ENCODE measurements at regions not wholly inside any gene's neighbourhood (a gene's known extent, or its start where the extent isn't known, plus 50 kb on each side); places are given as distances from the start of the nearest gene placed in this dataset.

DNA sequence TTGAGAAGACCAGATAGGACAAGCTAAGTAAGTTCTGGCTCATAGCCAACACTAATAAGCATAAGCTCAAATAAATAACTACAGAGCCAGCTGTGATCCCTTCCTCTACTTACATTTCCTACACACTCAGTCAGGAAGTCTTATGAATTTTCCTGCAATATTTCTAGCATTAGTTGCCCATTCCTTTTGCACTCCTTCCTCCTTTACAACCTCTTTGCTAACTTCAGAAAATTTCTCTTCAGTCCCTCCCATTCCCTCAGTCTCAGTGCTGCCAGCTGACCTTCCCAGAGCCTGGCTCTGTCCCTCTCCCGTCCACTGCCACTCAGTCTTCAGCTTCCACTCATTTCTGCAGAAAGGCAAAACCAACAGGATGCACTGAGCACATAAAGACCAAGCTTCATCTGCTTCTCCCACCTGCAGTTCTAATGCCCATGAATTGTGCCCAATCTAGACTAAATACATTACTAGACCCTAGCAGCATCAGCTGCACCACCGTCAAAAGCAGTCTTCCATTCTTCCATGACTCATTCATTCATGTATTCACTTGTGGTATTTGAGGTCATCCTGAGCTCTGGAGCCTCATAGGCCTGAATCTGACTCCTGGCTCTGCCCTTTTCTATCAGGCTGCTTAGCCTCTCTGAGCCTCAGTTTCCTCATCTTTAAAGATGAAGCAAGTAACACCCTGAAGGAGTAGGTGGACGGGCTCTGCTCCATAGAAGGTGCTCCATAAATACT, 54.6 kb upstream of the SIPA1L2 start:
- TF ChIP-seq EZH2 (IDR thresholded peaks at IDR 0.05) = no peak
- TF ChIP-seq, protein P1, sequence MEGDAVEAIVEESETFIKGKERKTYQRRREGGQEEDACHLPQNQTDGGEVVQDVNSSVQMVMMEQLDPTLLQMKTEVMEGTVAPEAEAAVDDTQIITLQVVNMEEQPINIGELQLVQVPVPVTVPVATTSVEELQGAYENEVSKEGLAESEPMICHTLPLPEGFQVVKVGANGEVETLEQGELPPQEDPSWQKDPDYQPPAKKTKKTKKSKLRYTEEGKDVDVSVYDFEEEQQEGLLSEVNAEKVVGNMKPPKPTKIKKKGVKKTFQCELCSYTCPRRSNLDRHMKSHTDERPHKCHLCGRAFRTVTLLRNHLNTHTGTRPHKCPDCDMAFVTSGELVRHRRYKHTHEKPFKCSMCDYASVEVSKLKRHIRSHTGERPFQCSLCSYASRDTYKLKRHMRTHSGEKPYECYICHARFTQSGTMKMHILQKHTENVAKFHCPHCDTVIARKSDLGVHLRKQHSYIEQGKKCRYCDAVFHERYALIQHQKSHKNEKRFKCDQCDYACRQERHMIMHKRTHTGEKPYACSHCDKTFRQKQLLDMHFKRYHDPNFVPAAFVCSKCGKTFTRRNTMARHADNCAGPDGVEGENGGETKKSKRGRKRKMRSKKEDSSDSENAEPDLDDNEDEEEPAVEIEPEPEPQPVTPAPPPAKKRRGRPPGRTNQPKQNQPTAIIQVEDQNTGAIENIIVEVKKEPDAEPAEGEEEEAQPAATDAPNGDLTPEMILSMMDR (IDR thresholded peaks at IDR 0.05) = no peak
- no peak for TF ChIP-seq EZH2phosphoT487 (IDR thresholded peaks at IDR 0.05)

All from neural progenitor cell (in vitro differentiated cells).